Spinal cord (tissue), 9 donors: ENCODE measurements at regions not wholly inside any gene's neighbourhood (a gene's known extent, or its start where the extent isn't known, plus 50 kb on each side); places are given as distances from the start of the nearest gene placed in this dataset.
A peak's percentile ranks its signal among the peaks of the same experiment; 100 is the strongest.
"Not testable (repeated sequence)": the region's sequence is repeated elsewhere in the genome, so short reads cannot be mapped to it uniquely, and the experiment has no call there.

Source experiments
- DNase-seq, 6 donors: peaks; one replicate each; pipeline versions ENCODE4 v3.0.0 to v3.0.0-alpha.2; 2013 to 2015; ENCODE audit warnings: low spot score in 6 of 6, low read depth in 4 of 6
- H3K27ac ChIP-seq: one replicate; pipeline ENCODE4 v1.5.1; 2013; ENCODE audit warnings: low read depth, low read length, control low read depth
- H3K27me3 ChIP-seq: one replicate; pipeline ENCODE4 v1.6.1; 2013; ENCODE audit warnings: low read length; ENCODE audit not compliant: control insufficient read depth, insufficient read depth
- H3K36me3 ChIP-seq: one replicate; pipeline ENCODE4 v1.6.1; 2013; ENCODE audit warnings: low read length; ENCODE audit not compliant: control insufficient read depth, insufficient read depth
- H3K4me1 ChIP-seq: one replicate; pipeline ENCODE4 v1.6.1; 2013; ENCODE audit warnings: low read length; ENCODE audit not compliant: control insufficient read depth, insufficient read depth
- H3K4me3 ChIP-seq: one replicate; pipeline ENCODE4 v1.5.1; 2013; ENCODE audit warnings: low read depth, low read length, control low read depth
- H3K9me3 ChIP-seq: one replicate; pipeline ENCODE4 v1.6.1; 2013; ENCODE audit warnings: low read length; ENCODE audit not compliant: control insufficient read depth, insufficient read depth
- WGBS: methylation state at CpG from one replicate; pipeline ENCODE4 v1.1.5; 2013; ENCODE audit warnings: missing lambda C conversion rate; ENCODE audit not compliant: insufficient coverage; 5-methylcytosine and 5-hydroxymethylcytosine counted together
- donor health status: healthy.

- DNase-seq, result no peak
- WGBS, result 69% methylated on average over 7 of the region's 7 CpGs
- Histone ChIP-seq H3K27me3 (peaks cover 5% of the 10 kb centered on the region), H3K4me3 (no peak overlapping the region), H3K9me3 (no peaks in the 10 kb centered on the region), H3K27ac (no peak overlapping the region), H3K36me3 (no peaks in the 10 kb centered on the region), H3K4me1 (peaks cover 3% of the 10 kb centered on the region)
These were observed 53.5 kb downstream of the FOXD2 start for GRCh38 chr1:47491341-47491753.

- no peak overlapping the region for H3K4me3 ChIP-seq
- no peaks in the 10 kb centered on the region for H3K9me3 ChIP-seq
- no peak overlapping the region for H3K27ac ChIP-seq
- peaks cover 3% of the 10 kb centered on the region for H3K4me1 ChIP-seq
- H3K36me3 ChIP-seq, result no peaks in the 10 kb centered on the region
- DNase-seq, result peak in 1 of 6 donors; percentile 92
- H3K27me3 ChIP-seq, result peaks cover 7% of the 10 kb centered on the region
- 15% methylated on average over 5 of the region's 8 CpGs for WGBS
These were observed 57.4 kb downstream of the FOXD2 start for GRCh38 chr1:47495176-47495713.

GRCh38 chr1:47498551-47498950 lies 60.7 kb downstream of the FOXD2 start:
- DNase-seq, result no peak
- Histone ChIP-seq H3K4me3 (no peak overlapping the region), H3K4me1 (peaks cover 3% of the 10 kb centered on the region), H3K9me3 (no peaks in the 10 kb centered on the region), H3K36me3 (no peaks in the 10 kb centered on the region), H3K27me3 (peaks cover 6% of the 10 kb centered on the region), H3K27ac (no peak overlapping the region)
- WGBS, result no CpG with 5 or more reads among the region's 3 CpGs

- Histone ChIP-seq H3K27me3 (peaks cover 12% of the 10 kb centered on the region), H3K27ac (no peak overlapping the region), H3K4me3 (no peak overlapping the region), H3K9me3 (no peaks in the 10 kb centered on the region), H3K4me1 (no peaks in the 10 kb centered on the region), H3K36me3 (no peaks in the 10 kb centered on the region)
- no peak for DNase-seq
- no CpG with 5 or more reads among the region's 5 CpGs for WGBS
These were observed 63.2 kb downstream of the FOXD2 start for GRCh38 chr1:47501069-47501468.

GRCh38 chr1:47502746-47503370 lies 65.0 kb downstream of the FOXD2 start:
- no peak overlapping the region for H3K27ac ChIP-seq
- peaks cover 20% of the 10 kb centered on the region for H3K27me3 ChIP-seq
- 66% methylated on average over 7 of the region's 12 CpGs for WGBS
- no peaks in the 10 kb centered on the region for H3K36me3 ChIP-seq
- no peak for DNase-seq
- peaks cover 3% of the 10 kb centered on the region for H3K4me1 ChIP-seq
- no peaks in the 10 kb centered on the region for H3K9me3 ChIP-seq
- H3K4me3 ChIP-seq, result no peak overlapping the region

- Histone ChIP-seq H3K4me1 (peaks cover 16% of the 10 kb centered on the region), H3K27me3 (peaks cover 28% of the 10 kb centered on the region)
- not testable (repeated sequence) for DNase-seq, H3K36me3 ChIP-seq, H3K4me3 ChIP-seq, H3K9me3 ChIP-seq, H3K27ac ChIP-seq
- no CpG with 5 or more reads among the region's 4 CpGs for WGBS
These were observed 67.0 kb downstream of the FOXD2 start for GRCh38 chr1:47504840-47505239.

- Histone ChIP-seq H3K27me3 (peaks cover 28% of the 10 kb centered on the region), H3K27ac (no peak overlapping the region), H3K36me3 (no peaks in the 10 kb centered on the region), H3K4me3 (no peak overlapping the region), H3K4me1 (peaks cover 16% of the 10 kb centered on the region), H3K9me3 (no peaks in the 10 kb centered on the region)
- WGBS, result 100% methylated on average over 2 of the region's 2 CpGs
- no peak for DNase-seq
These were observed 67.4 kb downstream of the FOXD2 start for GRCh38 chr1:47505267-47505666.

GRCh38 chr1:47506053-47506452 lies 68.2 kb downstream of the FOXD2 start:
- Histone ChIP-seq H3K4me1 (peaks cover 16% of the 10 kb centered on the region), H3K9me3 (no peaks in the 10 kb centered on the region), H3K4me3 (no peak overlapping the region), H3K27ac (no peak overlapping the region), H3K36me3 (no peaks in the 10 kb centered on the region), H3K27me3 (peaks cover 28% of the 10 kb centered on the region)
- 100% methylated on average over 1 of the region's 2 CpGs for WGBS
- no peak for DNase-seq

GRCh38 chr1:47507144-47507543 lies 69.3 kb downstream of the FOXD2 start:
- DNase-seq, result no peak
- Histone ChIP-seq H3K4me3 (no peak overlapping the region), H3K4me1 (peaks cover 16% of the 10 kb centered on the region), H3K36me3 (no peaks in the 10 kb centered on the region), H3K27me3 (peaks cover 28% of the 10 kb centered on the region), H3K27ac (no peak overlapping the region), H3K9me3 (no peaks in the 10 kb centered on the region)
- WGBS, result 94% methylated on average over 3 of the region's 3 CpGs
